BE2C (cell line): ENCODE measurements at regions not wholly inside any gene's neighbourhood (a gene's known extent, or its start where the extent isn't known, plus 50 kb on each side); places are given as distances from the start of the nearest gene placed in this dataset.
"Not testable (repeated sequence)": the region's sequence is repeated elsewhere in the genome, so short reads cannot be mapped to it uniquely, and the experiment has no call there.

Experiments
- DNase-seq: peaks from one replicate; pipeline ENCODE4 v3.0.0-alpha.2; 2020
- H3K27me3 ChIP-seq: fragments of 250-450 bp; sonication (Bioruptor Pico); 2 replicates; pipeline ENCODE4 v1.5.1; 2020; ENCODE audit warnings: mild to moderate bottlenecking
- H3K36me3 ChIP-seq: fragments of 250-450 bp; sonication (Bioruptor Pico); 2 replicates; pipeline ENCODE4 v1.5.1; 2020; ENCODE audit warnings: mild to moderate bottlenecking
- H3K4me1 ChIP-seq: fragments of 250-450 bp; sonication (Bioruptor Pico); 2 replicates; pipeline ENCODE4 v1.5.1; 2020
- H3K4me3 ChIP-seq: 2 replicates; pipeline ENCODE4 v1.5.1; 2011; ENCODE audit warnings: low read depth, low read length
- H3K9me3 ChIP-seq: fragments of 250-450 bp; sonication (Bioruptor Pico); 2 replicates; pipeline ENCODE4 v1.5.1; 2020
- TF ChIP-seq, protein P1 (sequence below): IDR thresholded peaks from 2 replicates; pipeline ENCODE4 v1.5.1; 2012; ENCODE audit warnings: mild to moderate bottlenecking, low read depth, low read length

DNA sequence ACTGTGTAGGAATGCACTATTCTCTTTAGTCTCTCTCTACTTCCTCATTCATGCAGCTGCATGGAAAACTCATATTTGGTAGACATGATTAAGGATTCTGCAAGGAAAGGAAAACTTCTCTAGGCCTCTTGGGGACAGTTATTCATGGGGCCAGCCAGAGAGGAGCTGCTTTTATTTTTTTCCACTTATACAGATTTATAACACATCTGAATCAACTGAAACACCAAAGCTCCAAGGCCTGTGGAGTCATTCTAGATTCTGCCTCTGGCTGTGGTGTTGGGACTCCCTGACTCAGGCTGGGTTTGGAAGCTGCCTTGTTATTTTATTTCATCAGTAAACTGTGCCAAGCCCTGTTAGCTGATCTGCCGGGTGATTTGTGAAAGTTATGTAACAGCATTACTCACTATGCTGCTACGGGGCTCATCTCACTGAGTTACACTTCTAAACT is 83.9 kb upstream of the EDEM3 start:
- TF ChIP-seq, protein P1, sequence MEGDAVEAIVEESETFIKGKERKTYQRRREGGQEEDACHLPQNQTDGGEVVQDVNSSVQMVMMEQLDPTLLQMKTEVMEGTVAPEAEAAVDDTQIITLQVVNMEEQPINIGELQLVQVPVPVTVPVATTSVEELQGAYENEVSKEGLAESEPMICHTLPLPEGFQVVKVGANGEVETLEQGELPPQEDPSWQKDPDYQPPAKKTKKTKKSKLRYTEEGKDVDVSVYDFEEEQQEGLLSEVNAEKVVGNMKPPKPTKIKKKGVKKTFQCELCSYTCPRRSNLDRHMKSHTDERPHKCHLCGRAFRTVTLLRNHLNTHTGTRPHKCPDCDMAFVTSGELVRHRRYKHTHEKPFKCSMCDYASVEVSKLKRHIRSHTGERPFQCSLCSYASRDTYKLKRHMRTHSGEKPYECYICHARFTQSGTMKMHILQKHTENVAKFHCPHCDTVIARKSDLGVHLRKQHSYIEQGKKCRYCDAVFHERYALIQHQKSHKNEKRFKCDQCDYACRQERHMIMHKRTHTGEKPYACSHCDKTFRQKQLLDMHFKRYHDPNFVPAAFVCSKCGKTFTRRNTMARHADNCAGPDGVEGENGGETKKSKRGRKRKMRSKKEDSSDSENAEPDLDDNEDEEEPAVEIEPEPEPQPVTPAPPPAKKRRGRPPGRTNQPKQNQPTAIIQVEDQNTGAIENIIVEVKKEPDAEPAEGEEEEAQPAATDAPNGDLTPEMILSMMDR = no peak
- DNase-seq = no peak
- H3K4me1 ChIP-seq = no peaks in the 10 kb centered on the region
- no peaks in the 10 kb centered on the region for H3K9me3 ChIP-seq
- peaks cover 6% of the 10 kb centered on the region; the same call in 1 of the 2 replicates for H3K27me3 ChIP-seq
- H3K4me3 ChIP-seq = no peak overlapping the region
- H3K36me3 ChIP-seq = no peaks in the 10 kb centered on the region

DNA sequence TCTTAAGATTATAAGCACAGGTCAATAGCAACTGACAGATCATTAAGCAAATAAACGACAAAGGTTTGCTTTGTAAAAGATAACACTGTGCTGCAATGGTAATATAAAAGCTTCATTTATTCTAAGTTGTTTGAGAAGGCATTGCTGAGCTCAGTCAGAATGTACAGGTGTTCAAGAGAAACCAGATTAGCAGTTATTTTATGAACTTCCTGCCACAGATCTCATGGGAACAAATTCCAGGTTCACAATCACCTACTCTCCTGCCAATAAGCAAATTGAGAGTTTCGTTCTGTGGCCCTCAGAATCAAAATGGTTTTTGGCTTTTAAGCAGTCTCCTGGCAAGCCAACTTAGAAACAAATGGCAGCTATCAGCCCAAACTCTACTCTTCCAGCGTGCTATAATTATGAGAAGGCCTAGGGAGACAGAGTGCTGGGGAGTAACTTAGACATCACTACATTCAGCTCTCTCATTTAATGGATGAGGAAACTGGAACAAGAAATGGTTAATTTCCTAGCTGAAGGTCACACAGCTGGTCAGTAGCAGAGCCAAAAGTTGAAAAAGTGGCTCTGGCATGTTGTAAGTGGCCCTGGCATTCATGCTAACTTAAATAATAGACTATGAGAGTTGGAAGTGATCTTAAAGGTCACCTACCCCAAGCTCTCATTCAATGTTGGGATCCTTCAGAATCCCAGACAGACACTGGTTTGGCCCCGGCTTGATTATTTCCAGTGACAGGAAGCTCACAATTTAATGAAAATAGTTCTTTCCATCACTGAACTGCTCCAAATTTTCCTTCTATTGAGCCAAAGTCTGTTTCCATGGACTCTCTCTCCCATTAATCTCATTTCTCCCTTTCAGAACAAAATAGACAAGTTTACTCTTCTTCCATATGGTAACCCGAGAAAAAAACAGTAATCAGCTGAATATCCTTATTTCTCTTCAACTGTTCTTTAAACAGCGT is 82.6 kb upstream of the EDEM3 start:
- no peak for DNase-seq
- peaks cover 6% of the 10 kb centered on the region; the same call in 1 of the 2 replicates for H3K27me3 ChIP-seq
- no peak overlapping the region for H3K4me3 ChIP-seq
- TF ChIP-seq, protein P1 = no peak
- no peaks in the 10 kb centered on the region for H3K9me3 ChIP-seq
- H3K36me3 ChIP-seq = no peaks in the 10 kb centered on the region
- H3K4me1 ChIP-seq = no peaks in the 10 kb centered on the region

GRCh38 chr1:184836141-184836540 is 81.5 kb upstream of the EDEM3 start:
- no peak overlapping the region for H3K4me3 ChIP-seq
- H3K36me3 ChIP-seq = no peaks in the 10 kb centered on the region
- H3K27me3 ChIP-seq = peaks cover 6% of the 10 kb centered on the region; the same call in 1 of the 2 replicates
- H3K9me3 ChIP-seq = no peaks in the 10 kb centered on the region
- no peaks in the 10 kb centered on the region for H3K4me1 ChIP-seq
- DNase-seq = no peak
- TF ChIP-seq, protein P1 = no peak

- not testable (repeated sequence) for H3K27me3 ChIP-seq, H3K36me3 ChIP-seq, DNase-seq, H3K4me3 ChIP-seq, H3K4me1 ChIP-seq, H3K9me3 ChIP-seq
Observed at GRCh38 chr1:184833994-184834393, 79.3 kb upstream of the EDEM3 start.

- Histone ChIP-seq H3K4me3 (no peak overlapping the region), H3K36me3 (no peaks in the 10 kb centered on the region), H3K9me3 (no peaks in the 10 kb centered on the region), H3K4me1 (no peaks in the 10 kb centered on the region), H3K27me3 (no peaks in the 10 kb centered on the region)
- DNase-seq = no peak
- TF ChIP-seq, protein P1 = no peak
Observed at GRCh38 chr1:184832517-184832916, 77.9 kb upstream of the EDEM3 start.

DNA sequence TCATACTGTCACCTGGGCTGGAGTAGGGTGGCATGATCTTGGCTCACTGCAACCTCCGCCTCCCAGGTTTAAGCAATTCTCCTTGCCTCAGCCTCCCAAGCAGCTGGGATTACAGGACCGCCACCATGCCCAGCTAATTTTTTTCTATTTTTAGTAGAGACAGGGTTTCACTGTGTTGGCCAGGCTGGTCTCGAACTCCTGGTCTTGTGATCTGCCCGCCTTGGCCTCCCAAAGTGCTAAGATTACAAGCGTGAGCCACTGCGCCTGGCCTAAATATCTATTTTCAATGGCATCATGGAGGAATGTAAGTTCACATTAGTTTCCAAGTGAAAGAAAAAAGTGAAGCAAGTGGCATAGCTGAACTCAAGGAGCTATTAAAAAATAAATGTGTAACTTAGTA is 74.8 kb upstream of the EDEM3 start:
- DNase-seq, H3K9me3 ChIP-seq, H3K36me3 ChIP-seq, H3K4me1 ChIP-seq, H3K4me3 ChIP-seq, H3K27me3 ChIP-seq: not testable (repeated sequence)

- TF ChIP-seq, protein P1 = no peak
- Histone ChIP-seq H3K4me1 (no peaks in the 10 kb centered on the region), H3K36me3 (no peaks in the 10 kb centered on the region), H3K4me3 (no peak overlapping the region), H3K27me3 (no peaks in the 10 kb centered on the region), H3K9me3 (no peaks in the 10 kb centered on the region)
- no peak for DNase-seq
Observed at GRCh38 chr1:184828369-184828717, 73.7 kb upstream of the EDEM3 start.
